Inflammatory macrophage treated with lipopolysaccharide for 1 hour (primary cell): ENCODE measurements at regions not wholly inside any gene's neighbourhood (a gene's known extent, or its start where the extent isn't known, plus 50 kb on each side); places are given as distances from the start of the nearest gene placed in this dataset.

Experiments
- DNase-seq, 2 donors: peaks; one replicate each; pipeline ENCODE4 v3.0.0-alpha.2; 2020 to 2022

- DNase-seq: no peak
These were observed 449.4 kb upstream of the HS6ST1 start for GRCh38 chr2:128768041-128768440.

GRCh38 chr2:128769457-128770142 lies 450.9 kb upstream of the HS6ST1 start:
- DNase-seq: no peak

- no peak for DNase-seq
These were observed 451.7 kb upstream of the HS6ST1 start for GRCh38 chr2:128770143-128771085.

- no peak for DNase-seq
These were observed 452.7 kb upstream of the HS6ST1 start for GRCh38 chr2:128771401-128771800.

- no peak for DNase-seq
These were observed 454.0 kb upstream of the HS6ST1 start for GRCh38 chr2:128772671-128773070.

GRCh38 chr2:128773641-128774319 lies 455.1 kb upstream of the HS6ST1 start:
- DNase-seq: no peak

GRCh38 chr2:128774320-128775216 lies 455.9 kb upstream of the HS6ST1 start:
- no peak for DNase-seq

- DNase-seq: no peak
These were observed 456.7 kb upstream of the HS6ST1 start for GRCh38 chr2:128775217-128775913.

GRCh38 chr2:128775914-128776285 lies 457.2 kb upstream of the HS6ST1 start:
- no peak for DNase-seq

GRCh38 chr2:128776461-128777195 lies 458.0 kb upstream of the HS6ST1 start:
- no peak for DNase-seq

- DNase-seq: no peak
These were observed 458.7 kb upstream of the HS6ST1 start for GRCh38 chr2:128777196-128778035.

- no peak for DNase-seq
These were observed 460.2 kb upstream of the HS6ST1 start for GRCh38 chr2:128778843-128779242.

GRCh38 chr2:128779301-128780095 lies 460.8 kb upstream of the HS6ST1 start:
- DNase-seq: no peak

GRCh38 chr2:128780434-128781080 lies 461.9 kb upstream of the HS6ST1 start:
- DNase-seq: no peak

- no peak for DNase-seq
These were observed 462.5 kb upstream of the HS6ST1 start for GRCh38 chr2:128781166-128781565.

GRCh38 chr2:128781585-128782385 lies 463.1 kb upstream of the HS6ST1 start:
- DNase-seq: no peak

- no peak for DNase-seq
These were observed 463.9 kb upstream of the HS6ST1 start for GRCh38 chr2:128782411-128783192.
